ENCODE measurements at regions not wholly inside any gene's neighbourhood (a gene's known extent, or its start where the extent isn't known, plus 50 kb on each side); places are given as distances from the start of the nearest gene placed in this dataset.

- no peak for DNase-seq
- Histone ChIP-seq H3K27ac (no peak overlapping the region), H3K9me3 (peaks cover 0 to 14% (median 0%) of the 10 kb centered on the region in 8 donors), H3K36me3 (no peaks in the 10 kb centered on the region), H3K4me3 (no peak overlapping the region), H3K4me1 (no peaks in the 10 kb centered on the region), H3K27me3 (replicated peaks in 1 of 7) (no peaks in the 10 kb centered on the region)
- intact Hi-C loops (cut with DNase I; ENCODE audit: low total_unique reads) = no loop called here
- TF ChIP-seq POLR2A (IDR thresholded peaks at IDR 0.05) (no peak), CTCF (IDR thresholded peaks at IDR 0.05 in 8 of 11, conservative IDR thresholded peaks at IDR 0.05 in 3 of 11) (no peak), POLR2AphosphoS5 (IDR thresholded peaks at IDR 0.05) (no peak)
Measured at GRCh38 chr6:101279410-101279809, 114.1 kb upstream of the GRIK2 start.

- Histone ChIP-seq H3K27me3 (replicated peaks in 1 of 7) (no peaks in the 10 kb centered on the region), H3K4me1 (no peaks in the 10 kb centered on the region), H3K4me3 (no peak overlapping the region), H3K9me3 (peaks cover 0 to 18% (median 0%) of the 10 kb centered on the region in 8 donors), H3K36me3 (no peaks in the 10 kb centered on the region), H3K27ac (no peak overlapping the region)
- DNase-seq = no peak
- intact Hi-C loops (cut with DNase I; ENCODE audit: low total_unique reads) = no loop called here
- TF ChIP-seq POLR2AphosphoS5 (IDR thresholded peaks at IDR 0.05) (no peak), CTCF (IDR thresholded peaks at IDR 0.05 in 8 of 11, conservative IDR thresholded peaks at IDR 0.05 in 3 of 11) (no peak), POLR2A (IDR thresholded peaks at IDR 0.05) (no peak)
Measured at GRCh38 chr6:101281266-101281665, 112.2 kb upstream of the GRIK2 start.

- no peaks in the 10 kb centered on the region for H3K4me1 ChIP-seq
- no peak for TF ChIP-seq CTCF (IDR thresholded peaks at IDR 0.05 in 8 of 11, conservative IDR thresholded peaks at IDR 0.05 in 3 of 11)
- no peak for TF ChIP-seq POLR2AphosphoS5 (IDR thresholded peaks at IDR 0.05)
- TF ChIP-seq POLR2A (IDR thresholded peaks at IDR 0.05) = no peak
- H3K36me3 ChIP-seq = no peaks in the 10 kb centered on the region
- no peak overlapping the region for H3K27ac ChIP-seq
- H3K9me3 ChIP-seq = peaks cover 0 to 18% (median 0%) of the 10 kb centered on the region in 8 donors
- intact Hi-C loops (cut with DNase I; ENCODE audit: low total_unique reads) = no loop called here
- WGBS, 5 donors = 81 to 90% (median 87%) methylated on average over 5 to 6 of the region's 6 CpGs
- no peaks in the 10 kb centered on the region for H3K27me3 ChIP-seq (replicated peaks in 1 of 7)
- H3K4me3 ChIP-seq = no peak overlapping the region
- no peak for DNase-seq
Measured at GRCh38 chr6:101284131-101284530, 109.4 kb upstream of the GRIK2 start.

DNA sequence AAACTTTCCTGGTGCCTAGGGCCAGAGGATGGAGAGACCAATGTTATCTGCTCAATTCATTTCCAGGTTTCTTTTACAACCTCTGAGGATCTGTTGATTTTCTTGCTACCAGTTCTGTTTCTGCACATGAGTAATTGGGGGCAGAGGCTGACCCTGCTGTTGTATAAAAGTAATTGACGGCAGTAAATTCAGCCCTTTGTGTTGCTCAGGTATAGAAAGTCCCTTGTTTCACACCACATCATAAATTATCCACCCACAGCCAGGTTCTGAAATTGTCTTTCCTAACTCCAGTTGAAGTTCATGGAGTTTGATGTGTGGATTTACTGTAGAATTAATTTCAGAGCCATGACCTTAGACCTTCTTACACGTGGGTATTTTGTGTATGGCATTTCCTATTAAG is 107.4 kb upstream of the GRIK2 start:
- Histone ChIP-seq H3K36me3 (no peaks in the 10 kb centered on the region), H3K4me1 (no peaks in the 10 kb centered on the region), H3K4me3 (no peak overlapping the region), H3K27me3 (replicated peaks in 1 of 7) (no peaks in the 10 kb centered on the region), H3K27ac (no peak overlapping the region), H3K9me3 (peaks cover 0 to 18% (median 0%) of the 10 kb centered on the region in 8 donors)
- intact Hi-C loops (cut with DNase I; ENCODE audit: low total_unique reads) = no loop called here
- no peak for DNase-seq
- WGBS, 5 donors = 44 to 59% (median 52%) methylated on average over 2 of the region's 2 CpGs
- TF ChIP-seq POLR2A (IDR thresholded peaks at IDR 0.05) (no peak), POLR2AphosphoS5 (IDR thresholded peaks at IDR 0.05) (no peak), CTCF (IDR thresholded peaks at IDR 0.05 in 8 of 11, conservative IDR thresholded peaks at IDR 0.05 in 3 of 11) (no peak)
